ENCODE measurements at regions not wholly inside any gene's neighbourhood (a gene's known extent, or its start where the extent isn't known, plus 50 kb on each side); places are given as distances from the start of the nearest gene placed in this dataset.

DNA sequence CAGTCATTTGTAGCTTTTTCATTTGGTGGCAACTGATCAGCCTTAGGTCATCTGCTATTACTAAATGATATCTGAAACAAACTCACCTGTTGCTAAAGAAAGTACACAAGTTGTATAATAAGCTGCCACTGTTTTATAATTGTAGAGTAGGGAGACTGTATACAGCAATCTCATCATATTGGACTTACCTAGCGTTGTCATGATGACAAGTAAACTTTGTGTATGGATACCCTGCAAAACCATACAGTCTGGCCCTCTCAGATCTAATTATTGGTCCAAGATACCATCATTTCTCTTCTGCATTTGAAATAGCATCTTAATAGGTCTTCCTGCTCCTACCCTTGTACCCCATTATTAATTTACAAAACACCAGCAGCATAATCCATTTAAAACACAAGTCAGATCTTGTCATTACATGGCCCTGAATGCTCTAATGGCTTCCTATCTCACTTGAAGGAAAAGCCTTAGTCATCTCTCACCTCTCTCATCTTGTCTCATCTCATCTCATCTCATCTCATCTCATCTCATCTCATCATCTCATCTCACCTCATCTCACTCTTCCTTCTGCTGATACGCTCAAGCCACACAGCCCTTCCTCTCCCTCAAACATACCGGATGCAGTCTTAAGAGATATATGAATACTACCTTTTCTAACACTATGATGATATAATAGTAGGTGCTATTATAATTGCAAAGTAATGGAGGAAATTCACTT is 540.6 kb downstream of the MDFIC start:
- H3K36me3 ChIP-seq (ENCODE audit: control insufficient read depth, insufficient read depth, low read length) = no peaks in the 10 kb centered on the region
- no peak overlapping the region for H3K4me3 ChIP-seq (ENCODE audit: low read depth, low read length)
- TF ChIP-seq CTCF (IDR thresholded peaks at IDR 0.05; ENCODE audit: insufficient read depth, low read length, poor library complexity, severe bottlenecking) = no peak
- DNase-seq (ENCODE audit: low read depth) = no peak
- H3K27me3 ChIP-seq (ENCODE audit: control insufficient read depth, insufficient read depth, low read length) = no peaks in the 10 kb centered on the region

DNA sequence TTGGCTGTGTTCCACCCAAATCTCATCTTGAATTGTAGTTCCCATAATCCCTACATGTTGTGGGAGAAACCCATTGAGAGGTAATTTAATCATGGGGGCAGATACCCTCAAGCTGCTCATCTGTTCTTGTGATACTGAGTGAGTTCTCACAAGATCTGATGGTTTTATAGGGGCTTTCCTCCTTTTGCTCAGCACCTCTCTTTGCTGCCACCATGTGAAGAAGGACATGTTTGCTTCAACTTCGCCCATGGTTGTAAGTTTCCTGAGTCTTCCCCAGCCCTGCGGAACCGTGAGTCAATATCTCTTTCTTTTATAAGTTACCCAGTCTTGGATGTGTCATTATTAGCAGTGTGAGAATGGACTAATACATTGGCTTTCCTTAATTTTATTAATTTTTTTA is 527.8 kb downstream of the MDFIC start:
- H3K36me3 ChIP-seq (ENCODE audit: control insufficient read depth, insufficient read depth, low read length) = no peaks in the 10 kb centered on the region
- no peaks in the 10 kb centered on the region for H3K27me3 ChIP-seq (ENCODE audit: control insufficient read depth, insufficient read depth, low read length)
- DNase-seq (ENCODE audit: low read depth) = no peak
- no peak overlapping the region for H3K4me3 ChIP-seq (ENCODE audit: low read depth, low read length)
- TF ChIP-seq CTCF (IDR thresholded peaks at IDR 0.05; ENCODE audit: insufficient read depth, low read length, poor library complexity, severe bottlenecking) = no peak

DNA sequence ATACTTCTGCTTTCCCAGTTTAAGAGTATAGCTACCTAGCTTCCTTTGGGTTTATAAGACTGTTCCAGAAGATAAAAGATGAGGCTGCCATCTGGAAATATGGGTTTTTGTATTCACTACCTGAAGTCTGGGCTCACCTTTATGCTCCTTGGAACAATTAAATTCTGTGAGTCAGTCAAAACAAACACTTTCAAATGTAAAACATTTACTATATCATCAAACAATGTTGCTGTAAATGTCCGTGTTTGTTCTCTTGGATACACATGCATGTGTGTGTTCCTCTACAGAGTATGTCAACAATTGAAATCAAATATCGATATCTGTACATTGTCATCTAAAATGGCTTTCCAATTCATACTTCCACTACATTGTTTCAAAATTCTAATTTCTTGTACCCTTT is 525.6 kb downstream of the MDFIC start:
- TF ChIP-seq CTCF (IDR thresholded peaks at IDR 0.05; ENCODE audit: insufficient read depth, low read length, poor library complexity, severe bottlenecking) = no peak
- DNase-seq (ENCODE audit: low read depth) = no peak
- H3K27me3 ChIP-seq (ENCODE audit: control insufficient read depth, insufficient read depth, low read length) = no peaks in the 10 kb centered on the region
- H3K4me3 ChIP-seq (ENCODE audit: low read depth, low read length) = no peak overlapping the region
- no peaks in the 10 kb centered on the region for H3K36me3 ChIP-seq (ENCODE audit: control insufficient read depth, insufficient read depth, low read length)

DNA sequence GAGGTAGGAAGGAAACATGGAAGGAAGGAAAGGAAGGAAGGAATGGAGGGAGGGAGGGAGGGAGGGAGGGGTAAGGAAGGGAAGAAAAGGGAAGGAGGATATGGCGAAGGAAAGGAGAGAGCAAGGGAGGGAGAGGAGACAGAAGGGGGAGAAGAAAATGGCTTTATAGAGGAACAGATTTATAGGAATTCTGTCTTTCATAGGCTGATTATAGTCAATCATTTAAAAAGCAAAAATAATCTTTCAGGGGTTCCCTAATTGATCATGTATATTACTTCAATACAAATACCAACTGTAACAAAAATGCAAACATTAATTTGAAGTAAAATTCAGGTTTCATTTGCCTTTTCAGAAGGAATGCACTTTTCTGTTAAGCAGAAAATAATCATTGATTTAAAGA is 519.1 kb downstream of the MDFIC start:
- no peak for TF ChIP-seq CTCF (IDR thresholded peaks at IDR 0.05; ENCODE audit: insufficient read depth, low read length, poor library complexity, severe bottlenecking)
- DNase-seq (ENCODE audit: low read depth) = no peak
- H3K4me3 ChIP-seq (ENCODE audit: low read depth, low read length) = no peak overlapping the region
- no peaks in the 10 kb centered on the region for H3K36me3 ChIP-seq (ENCODE audit: control insufficient read depth, insufficient read depth, low read length)
- H3K27me3 ChIP-seq (ENCODE audit: control insufficient read depth, insufficient read depth, low read length) = no peaks in the 10 kb centered on the region

DNA sequence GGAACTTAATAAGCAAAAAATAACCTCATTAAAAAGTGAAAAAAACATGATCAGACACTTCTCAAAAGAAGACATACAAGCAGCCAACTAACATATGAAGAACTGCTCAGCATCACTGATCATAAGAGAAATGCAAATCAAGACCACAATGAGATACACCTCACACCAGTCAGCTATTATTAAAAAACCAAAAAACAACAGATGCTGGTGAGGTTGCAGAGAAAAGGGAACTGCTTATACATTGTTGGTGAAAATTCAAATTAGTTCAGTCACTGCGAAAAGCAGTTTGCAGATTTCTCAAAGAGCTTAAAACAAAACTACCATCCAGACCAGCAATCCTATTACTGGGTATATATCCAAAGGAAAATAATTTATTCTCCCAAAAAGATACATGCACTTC is 513.3 kb downstream of the MDFIC start:
- H3K36me3 ChIP-seq (ENCODE audit: control insufficient read depth, insufficient read depth, low read length) = no peaks in the 10 kb centered on the region
- DNase-seq (ENCODE audit: low read depth) = no peak
- H3K4me3 ChIP-seq (ENCODE audit: low read depth, low read length) = no peak overlapping the region
- no peak for TF ChIP-seq CTCF (IDR thresholded peaks at IDR 0.05; ENCODE audit: insufficient read depth, low read length, poor library complexity, severe bottlenecking)
- no peaks in the 10 kb centered on the region for H3K27me3 ChIP-seq (ENCODE audit: control insufficient read depth, insufficient read depth, low read length)

GRCh38 chr7:115429918-115430317 is 508.0 kb downstream of the MDFIC start:
- Histone ChIP-seq H3K27me3 (ENCODE audit: control insufficient read depth, insufficient read depth, low read length) (no peaks in the 10 kb centered on the region), H3K36me3 (ENCODE audit: control insufficient read depth, insufficient read depth, low read length) (no peaks in the 10 kb centered on the region), H3K4me3 (ENCODE audit: low read depth, low read length) (no peak overlapping the region)
- no peak for DNase-seq (ENCODE audit: low read depth)
- TF ChIP-seq CTCF (IDR thresholded peaks at IDR 0.05; ENCODE audit: insufficient read depth, low read length, poor library complexity, severe bottlenecking) = no peak
